Cardiac septum (tissue), 1 donor: ENCODE measurements at regions not wholly inside any gene's neighbourhood (a gene's known extent, or its start where the extent isn't known, plus 50 kb on each side); places are given as distances from the start of the nearest gene placed in this dataset.
"Not testable (repeated sequence)": the region's sequence is repeated elsewhere in the genome, so short reads cannot be mapped to it uniquely, and the experiment has no call there.

ENCODE experiments used
- DNase-seq: peaks from one replicate; pipeline ENCODE4 v3.0.0-alpha.2; 2020; ENCODE audit warnings: low spot score
- intact Hi-C: fragments of 100-400 bp; cut with DNase I; formaldehyde crosslinking; loops from one replicate; pipeline ENCODE4 v1.14.0; 2022
- donor health status: DM: no; HTN: no; CAD: no.

DNA sequence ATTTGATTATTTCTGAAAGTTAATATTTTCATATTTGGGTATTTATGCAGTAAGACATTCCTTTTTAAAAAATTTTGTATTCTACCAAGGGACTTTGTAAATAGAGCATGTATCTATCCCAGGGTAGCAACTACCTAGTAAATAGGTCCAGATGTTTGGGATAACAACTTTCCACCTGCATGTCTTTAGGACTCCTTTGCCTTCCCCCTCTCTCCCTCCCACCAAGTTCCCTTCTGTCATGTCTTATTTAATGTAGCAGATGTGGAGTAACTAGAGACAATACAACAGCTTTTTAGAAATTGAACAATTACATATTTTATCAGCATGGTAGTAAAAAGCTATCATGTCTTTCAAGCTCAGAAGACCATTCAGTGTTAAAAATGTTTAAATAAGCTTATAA is 821.0 kb downstream of the C4orf33 start:
- intact Hi-C loops: no loop called here
- DNase-seq: no peak

DNA sequence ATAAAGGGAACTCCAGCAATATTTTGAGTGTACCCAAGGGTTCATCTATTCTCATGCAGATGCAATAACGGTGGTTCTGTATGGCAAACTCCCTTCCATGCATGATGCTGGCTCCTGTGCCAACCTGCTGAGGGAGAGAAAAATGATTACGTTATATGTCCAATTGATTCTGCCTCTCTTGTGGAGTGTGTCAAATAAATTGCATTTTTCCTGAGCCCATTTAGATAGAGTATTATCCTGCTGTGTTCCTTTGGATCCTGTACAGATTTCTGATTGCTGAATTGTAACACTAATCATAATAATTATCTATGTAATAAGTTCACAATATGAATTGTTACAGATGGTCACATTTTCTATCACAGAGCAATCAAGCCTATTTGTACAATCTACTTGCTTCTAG is 821.7 kb downstream of the C4orf33 start:
- no peak for DNase-seq
- intact Hi-C loops: no loop called here

GRCh38 chr4:129926936-129927335 is 831.0 kb downstream of the C4orf33 start:
- intact Hi-C loops: no loop called here
- DNase-seq: no peak

DNA sequence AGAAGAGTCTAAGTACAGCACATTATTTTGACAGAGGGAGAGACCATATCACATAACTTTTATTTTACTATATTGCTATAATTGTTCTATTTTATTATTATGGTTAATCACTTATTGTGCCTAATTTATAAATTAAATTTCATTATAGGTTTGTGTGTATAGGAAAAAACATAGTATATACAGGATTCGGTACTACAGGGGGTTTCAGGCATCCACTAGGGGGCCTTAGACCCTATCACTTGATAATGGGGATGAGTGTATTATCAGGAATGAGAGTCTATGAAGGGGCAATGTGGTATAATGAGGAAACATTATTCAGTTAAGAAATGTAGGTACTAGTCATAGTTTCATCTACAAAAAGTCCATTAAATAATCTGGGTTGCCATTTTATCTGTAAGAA is 833.1 kb downstream of the C4orf33 start:
- intact Hi-C loops: no loop called here
- no peak for DNase-seq

DNA sequence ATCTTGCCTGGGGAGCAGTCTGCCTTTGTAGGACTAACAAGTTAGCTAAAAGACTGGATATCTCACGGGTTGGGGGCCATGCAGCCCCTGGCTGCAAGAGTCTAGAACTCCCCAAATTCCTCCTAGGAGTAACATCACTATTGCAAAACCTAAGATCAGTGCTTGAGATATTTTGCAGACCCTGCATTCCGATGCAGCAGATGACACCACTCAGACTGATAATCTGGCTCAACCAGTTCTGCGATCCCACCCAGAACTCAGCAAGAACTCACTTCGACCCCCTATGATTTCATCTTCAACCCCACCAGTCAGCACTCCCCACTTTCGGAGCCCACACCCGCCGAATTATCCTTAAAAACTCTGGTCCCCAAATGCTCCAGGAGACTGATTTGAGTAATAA is 834.0 kb downstream of the C4orf33 start:
- no peak for DNase-seq
- intact Hi-C loops: no loop called here

DNA sequence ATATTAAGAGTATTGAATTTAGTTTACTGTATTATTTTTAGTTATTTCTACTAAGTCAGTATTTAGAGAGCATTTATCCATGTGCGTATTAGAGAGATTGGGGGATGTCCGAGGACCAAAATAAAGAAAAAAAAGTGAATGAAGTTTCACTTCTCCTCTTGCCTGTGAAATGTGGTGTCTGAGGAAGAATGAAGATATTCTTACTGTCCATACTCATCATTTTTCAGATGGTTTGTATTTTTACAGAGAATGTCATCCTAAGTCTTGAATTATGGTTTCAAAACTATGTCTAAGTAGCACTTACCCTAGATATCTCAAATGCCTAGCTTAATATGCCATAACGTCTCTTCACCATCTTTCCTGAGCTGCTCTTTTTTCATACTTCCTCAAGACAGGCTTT is 854.3 kb downstream of the C4orf33 start:
- no peak for DNase-seq
- intact Hi-C loops: no loop called here

GRCh38 chr4:129966175-129966574 is 870.2 kb downstream of the C4orf33 start:
- intact Hi-C loops: no loop called here
- DNase-seq: no peak

GRCh38 chr4:129968366-129968765 is 872.4 kb downstream of the C4orf33 start:
- intact Hi-C loops: no loop called here

DNA sequence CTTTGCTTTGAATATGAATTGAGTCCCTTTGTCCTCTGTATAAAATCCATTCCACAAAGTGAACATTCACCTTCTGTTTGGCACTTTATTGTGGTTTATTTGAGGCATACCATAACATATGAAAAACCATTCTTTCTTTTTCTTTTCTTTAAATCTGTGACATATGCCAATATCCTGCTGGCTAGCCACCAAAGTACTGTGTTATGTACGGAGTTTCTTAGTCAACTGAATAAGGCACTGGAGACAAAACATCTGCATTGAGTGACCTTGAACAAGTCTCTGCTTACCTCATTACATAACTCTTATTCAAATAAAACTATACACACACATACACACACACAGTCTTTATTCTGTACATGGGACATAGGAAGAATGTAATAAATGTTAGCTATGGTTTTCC is 872.8 kb downstream of the C4orf33 start:
- intact Hi-C loops: no loop called here
- no peak for DNase-seq

More at GRCh38 chr4:129968366-129968765, 872.4 kb downstream of the C4orf33 start:
- DNase-seq: no peak

DNA sequence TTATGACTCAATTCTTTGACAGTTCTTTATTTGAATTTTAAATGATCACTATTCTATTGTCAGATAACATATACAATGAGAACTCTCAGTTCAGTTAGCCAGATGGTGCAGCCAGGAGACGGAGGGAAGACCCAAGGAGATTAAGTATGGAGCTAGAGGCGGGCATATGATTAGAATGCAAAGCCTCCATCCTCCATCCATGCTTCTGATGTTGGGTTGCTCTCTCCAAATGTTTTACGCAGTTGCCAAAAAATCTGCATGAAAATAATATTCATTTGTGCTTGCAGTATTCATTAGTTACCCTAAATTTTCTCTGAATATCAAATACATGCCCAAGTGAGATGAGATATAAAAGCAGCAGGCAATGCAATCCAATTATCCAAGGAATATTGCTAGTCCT is 874.8 kb downstream of the C4orf33 start:
- intact Hi-C loops: no loop called here
- DNase-seq: no peak

- intact Hi-C loops: no loop called here
These were observed 875.5 kb downstream of the C4orf33 start for GRCh38 chr4:129971419-129971818.

DNA sequence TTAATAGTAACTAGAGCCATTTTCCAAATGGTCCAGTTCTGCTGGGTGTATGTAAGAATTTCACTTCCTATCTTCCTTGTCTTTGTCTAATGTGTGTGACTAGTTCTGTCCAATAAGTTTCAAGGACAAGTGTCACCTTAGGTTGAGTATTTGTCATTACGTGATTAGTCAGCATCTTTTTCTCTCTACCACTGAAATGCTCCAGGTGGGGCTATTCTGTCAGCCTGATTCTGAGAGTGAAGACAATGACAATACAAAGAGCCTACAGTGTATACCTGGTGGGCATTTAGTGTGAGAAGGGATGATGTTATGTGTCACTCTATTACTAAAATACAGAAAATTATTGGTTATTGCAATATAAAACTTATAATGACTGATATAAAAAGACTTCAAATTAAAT is 876.3 kb downstream of the C4orf33 start:
- intact Hi-C loops: no loop called here
- no peak for DNase-seq

More at GRCh38 chr4:129971419-129971818, 875.5 kb downstream of the C4orf33 start:
- no peak for DNase-seq

DNA sequence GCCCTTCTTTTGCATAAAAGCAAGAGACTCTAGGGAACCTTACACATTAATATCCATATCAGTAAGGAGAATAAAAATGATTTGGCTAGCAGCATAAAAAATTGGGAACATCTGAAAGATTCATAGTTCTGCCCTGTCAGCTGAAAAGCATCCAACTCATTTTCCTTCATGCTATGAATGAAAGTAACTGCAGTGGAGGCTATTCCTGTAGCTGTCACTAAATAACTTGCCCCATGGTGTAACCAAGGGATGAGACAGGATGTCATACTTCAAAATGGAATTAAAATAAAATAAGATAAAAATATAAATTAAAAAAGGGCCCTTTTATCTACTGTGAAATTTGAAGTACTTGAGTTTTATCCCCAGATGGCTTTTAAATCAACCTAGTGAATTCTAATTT is 878.8 kb downstream of the C4orf33 start:
- no peak for DNase-seq
- intact Hi-C loops: no loop called here

- intact Hi-C loops: no loop called here
- DNase-seq: no peak
These were observed 882.4 kb downstream of the C4orf33 start for GRCh38 chr4:129978315-129978714.

- intact Hi-C loops: no loop called here
- DNase-seq: no peak
These were observed 893.0 kb downstream of the C4orf33 start for GRCh38 chr4:129988957-129989356.

DNA sequence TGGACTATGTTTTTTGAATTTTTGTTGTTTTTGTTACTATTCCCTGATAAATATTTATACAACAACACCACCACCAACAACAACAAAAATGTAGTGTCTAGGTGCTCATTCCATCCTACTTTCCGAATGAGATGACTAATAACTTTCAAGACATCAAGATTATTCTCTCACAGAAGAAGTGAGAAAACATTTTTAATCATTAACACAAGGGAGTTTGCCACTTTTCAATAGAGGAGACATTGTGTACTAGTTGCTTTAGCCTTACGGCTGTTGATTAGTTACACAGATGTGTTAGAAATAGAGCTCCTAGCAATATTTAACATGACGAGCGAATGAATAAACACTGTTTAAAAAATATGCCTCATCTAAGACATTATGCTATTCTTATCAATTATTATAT is 898.8 kb downstream of the C4orf33 start:
- DNase-seq: no peak
- intact Hi-C loops: no loop called here

GRCh38 chr4:129998436-129999150 is 902.6 kb downstream of the C4orf33 start:
- intact Hi-C loops: no loop called here
- DNase-seq: no peak

GRCh38 chr4:129999156-129999555 is 903.2 kb downstream of the C4orf33 start:
- intact Hi-C loops: no loop called here
- no peak for DNase-seq

DNA sequence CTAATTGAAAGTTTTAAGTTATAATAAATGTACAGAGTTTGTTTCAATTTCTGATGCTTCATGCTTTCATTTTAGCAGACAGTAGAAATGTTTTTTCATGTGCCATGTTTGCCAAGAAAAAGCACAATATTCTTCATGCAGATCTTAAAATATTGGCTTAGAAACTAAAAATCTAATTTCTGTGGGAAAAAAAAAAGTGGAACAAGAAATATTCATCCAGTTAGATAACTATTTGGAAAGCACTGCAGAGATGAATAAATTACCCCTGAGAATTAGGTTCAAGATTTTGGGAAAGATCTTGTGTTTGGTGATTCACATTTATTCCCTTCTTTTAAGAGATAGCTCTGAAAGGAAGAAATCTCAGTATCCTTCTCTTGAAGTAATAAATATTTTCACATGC is 912.5 kb downstream of the C4orf33 start:
- intact Hi-C loops: no loop called here
- no peak for DNase-seq

DNA sequence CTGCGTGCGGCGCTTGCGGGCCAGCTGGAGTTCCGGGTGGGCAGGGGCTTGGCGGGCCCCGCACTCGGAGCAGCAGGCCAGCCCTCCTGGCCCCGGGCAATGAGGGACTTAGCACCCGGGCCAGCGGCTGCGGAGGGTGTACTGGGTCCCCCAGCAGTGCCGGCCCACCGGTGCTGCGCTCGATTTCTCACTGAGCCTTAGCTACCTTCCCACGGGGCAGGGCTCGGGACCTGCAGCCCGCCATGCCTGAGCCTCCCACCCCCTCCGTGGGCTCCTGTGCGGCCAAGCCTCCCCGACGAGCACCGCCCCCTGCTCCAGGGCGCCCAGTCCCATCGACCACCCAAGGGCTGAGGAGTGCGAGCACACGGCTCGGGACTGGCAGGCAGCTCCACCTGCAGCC is 916.9 kb downstream of the C4orf33 start:
- intact Hi-C loops, DNase-seq: not testable (repeated sequence)

GRCh38 chr4:130021706-130022105 is 925.8 kb downstream of the C4orf33 start:
- intact Hi-C loops: no loop called here
- no peak for DNase-seq

DNA sequence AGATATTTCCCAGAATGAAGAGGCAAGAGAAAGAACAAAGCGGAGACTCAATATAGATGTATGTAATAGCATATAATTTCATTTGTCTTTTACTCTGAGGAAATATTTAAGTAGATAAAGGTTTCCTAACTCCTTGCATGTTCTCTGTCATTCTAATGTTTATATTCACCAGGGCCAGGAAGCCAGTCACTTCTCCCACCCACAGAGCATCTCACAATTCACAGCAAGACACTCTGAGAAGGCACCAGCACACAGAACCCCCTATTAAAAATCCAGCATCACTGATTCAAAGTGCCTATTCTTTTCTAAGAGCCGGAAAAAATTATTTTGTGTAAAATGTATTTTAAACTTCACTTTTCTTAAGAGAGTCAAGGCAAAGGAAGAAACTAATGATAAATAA is 927.1 kb downstream of the C4orf33 start:
- intact Hi-C loops: no loop called here
- no peak for DNase-seq
